ENCODE measurements at regions not wholly inside any gene's neighbourhood (a gene's known extent, or its start where the extent isn't known, plus 50 kb on each side); places are given as distances from the start of the nearest gene placed in this dataset.

DNA sequence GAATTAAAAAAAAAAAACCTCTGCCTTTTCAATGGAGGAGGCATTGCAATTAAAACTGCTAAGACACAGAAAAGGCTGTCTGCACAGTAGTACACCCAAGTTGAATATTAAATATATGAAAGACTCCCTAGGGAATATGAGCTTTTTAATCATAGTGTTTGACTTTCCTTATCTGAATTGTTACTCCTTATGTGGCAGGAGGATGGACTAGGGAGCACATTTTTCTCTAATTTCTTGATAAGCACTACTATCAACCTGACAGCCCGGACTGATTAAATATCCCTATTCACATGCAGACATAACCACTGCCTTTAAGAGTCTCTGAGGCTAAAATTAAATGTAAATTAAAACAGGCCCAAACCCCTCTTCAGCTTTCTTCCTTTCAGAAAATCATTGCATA lies 428.6 kb upstream of the GJE1 start:
- Histone ChIP-seq H3K4me1 (ENCODE audit: insufficient read depth, low read length, severe bottlenecking) (no peaks in the 10 kb centered on the region), H3K9me2 (ENCODE audit: low read depth, low read length) (no peaks in the 10 kb centered on the region), H3K9me3 (ENCODE audit: low read length) (no peaks in the 10 kb centered on the region), H4K20me1 (ENCODE audit: insufficient read depth, low read length) (no peaks in the 10 kb centered on the region), H3K79me2 (ENCODE audit: insufficient read depth, low read length) (no peaks in the 10 kb centered on the region), H3K27ac (ENCODE audit: low read depth, low read length, poor library complexity, severe bottlenecking) (no peak overlapping the region), H3F3A (ENCODE audit: insufficient read depth, low read length) (no peaks in the 10 kb centered on the region), H3K36me3 (ENCODE audit: insufficient read depth, low read length) (no peaks in the 10 kb centered on the region), H3K4me2 (ENCODE audit: low read length) (no peak overlapping the region), H2AFZ (ENCODE audit: low read length) (no peak overlapping the region), H3K9ac (ENCODE audit: low read length) (no peak overlapping the region), H3K4me3 (ENCODE audit: low read depth, low read length, poor library complexity, severe bottlenecking) (no peak overlapping the region), H3K27me3 (ENCODE audit: insufficient read depth, low read length) (no peaks in the 10 kb centered on the region)
- TF ChIP-seq EZH2 (IDR thresholded peaks at IDR 0.05; ENCODE audit: borderline replicate concordance, low read length) (no peak), CTCF (IDR thresholded peaks at IDR 0.05; ENCODE audit: low read length) (no peak)

DNA sequence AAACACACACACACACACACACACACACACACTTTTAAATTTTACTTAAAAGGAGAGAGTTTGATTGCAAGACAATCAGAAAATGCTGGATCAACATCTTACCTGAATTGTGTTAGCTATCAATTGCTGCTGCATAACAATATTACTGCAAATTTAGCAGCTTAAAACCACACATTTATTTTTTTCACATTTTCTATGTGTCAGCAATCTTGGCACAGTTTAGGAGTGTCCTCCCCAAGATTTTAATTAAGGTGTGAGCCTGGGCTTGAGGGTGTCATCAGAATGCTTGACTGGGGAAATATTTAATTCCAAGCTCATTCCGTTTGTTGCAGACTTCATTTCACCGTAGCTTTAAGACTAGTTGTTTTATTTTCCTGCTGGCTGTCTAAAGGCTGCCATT lies 431.0 kb upstream of the GJE1 start:
- Histone ChIP-seq H3K27me3 (ENCODE audit: insufficient read depth, low read length) (no peaks in the 10 kb centered on the region), H3K4me1 (ENCODE audit: insufficient read depth, low read length, severe bottlenecking) (no peaks in the 10 kb centered on the region), H3K9ac (ENCODE audit: low read length) (no peak overlapping the region), H3K36me3 (ENCODE audit: insufficient read depth, low read length) (no peaks in the 10 kb centered on the region), H3K79me2 (ENCODE audit: insufficient read depth, low read length) (no peaks in the 10 kb centered on the region), H3K9me3 (ENCODE audit: low read length) (no peaks in the 10 kb centered on the region), H3F3A (ENCODE audit: insufficient read depth, low read length) (no peaks in the 10 kb centered on the region), H3K4me3 (ENCODE audit: low read depth, low read length, poor library complexity, severe bottlenecking) (no peak overlapping the region), H4K20me1 (ENCODE audit: insufficient read depth, low read length) (no peaks in the 10 kb centered on the region), H3K9me2 (ENCODE audit: low read depth, low read length) (no peaks in the 10 kb centered on the region), H3K4me2 (ENCODE audit: low read length) (no peak overlapping the region), H3K27ac (ENCODE audit: low read depth, low read length, poor library complexity, severe bottlenecking) (no peak overlapping the region), H2AFZ (ENCODE audit: low read length) (no peak overlapping the region)
- TF ChIP-seq CTCF (IDR thresholded peaks at IDR 0.05; ENCODE audit: low read length) (no peak), EZH2 (IDR thresholded peaks at IDR 0.05; ENCODE audit: borderline replicate concordance, low read length) (no peak)

DNA sequence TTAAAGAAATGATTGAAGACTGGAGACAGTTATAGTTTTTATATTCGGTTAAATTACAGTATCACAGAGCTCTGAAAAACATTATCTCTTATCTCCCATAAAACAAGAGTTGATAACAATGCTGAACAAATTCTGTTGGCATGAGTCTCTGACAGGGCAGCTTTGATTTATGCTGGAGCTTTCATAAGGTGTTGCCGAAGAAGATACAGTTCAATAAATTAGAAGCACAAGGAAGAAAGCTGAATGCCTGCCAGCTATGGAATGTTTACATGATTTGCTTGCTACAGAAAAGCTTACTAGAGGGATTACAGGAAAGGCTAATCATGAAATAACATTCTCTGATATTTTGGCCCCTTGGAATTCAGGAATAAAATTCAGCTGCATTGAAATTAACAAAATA lies 431.9 kb upstream of the GJE1 start:
- Histone ChIP-seq H3K4me3 (ENCODE audit: low read depth, low read length, poor library complexity, severe bottlenecking) (no peak overlapping the region), H4K20me1 (ENCODE audit: insufficient read depth, low read length) (no peaks in the 10 kb centered on the region), H3K9me2 (ENCODE audit: low read depth, low read length) (no peaks in the 10 kb centered on the region), H3K4me2 (ENCODE audit: low read length) (no peak overlapping the region), H3K36me3 (ENCODE audit: insufficient read depth, low read length) (no peaks in the 10 kb centered on the region), H3K9me3 (ENCODE audit: low read length) (no peaks in the 10 kb centered on the region), H3K27ac (ENCODE audit: low read depth, low read length, poor library complexity, severe bottlenecking) (no peak overlapping the region), H3K9ac (ENCODE audit: low read length) (no peak overlapping the region), H3K4me1 (ENCODE audit: insufficient read depth, low read length, severe bottlenecking) (no peaks in the 10 kb centered on the region), H3K79me2 (ENCODE audit: insufficient read depth, low read length) (no peaks in the 10 kb centered on the region), H2AFZ (ENCODE audit: low read length) (no peak overlapping the region), H3F3A (ENCODE audit: insufficient read depth, low read length) (no peaks in the 10 kb centered on the region), H3K27me3 (ENCODE audit: insufficient read depth, low read length) (no peaks in the 10 kb centered on the region)
- TF ChIP-seq CTCF (IDR thresholded peaks at IDR 0.05; ENCODE audit: low read length) (no peak), EZH2 (IDR thresholded peaks at IDR 0.05; ENCODE audit: borderline replicate concordance, low read length) (no peak)
